COLO668 (cell line): ENCODE measurements at regions not wholly inside any gene's neighbourhood (a gene's known extent, or its start where the extent isn't known, plus 50 kb on each side); places are given as distances from the start of the nearest gene placed in this dataset.
A peak's percentile ranks its signal among the peaks of the same experiment; 100 is the strongest.

ENCODE experiments used
- DNase-seq: peaks from one replicate; lab custom pipeline; 2025; ENCODE audit not compliant: unreplicated experiment; lab: John Stamatoyannopoulos, UW

DNA sequence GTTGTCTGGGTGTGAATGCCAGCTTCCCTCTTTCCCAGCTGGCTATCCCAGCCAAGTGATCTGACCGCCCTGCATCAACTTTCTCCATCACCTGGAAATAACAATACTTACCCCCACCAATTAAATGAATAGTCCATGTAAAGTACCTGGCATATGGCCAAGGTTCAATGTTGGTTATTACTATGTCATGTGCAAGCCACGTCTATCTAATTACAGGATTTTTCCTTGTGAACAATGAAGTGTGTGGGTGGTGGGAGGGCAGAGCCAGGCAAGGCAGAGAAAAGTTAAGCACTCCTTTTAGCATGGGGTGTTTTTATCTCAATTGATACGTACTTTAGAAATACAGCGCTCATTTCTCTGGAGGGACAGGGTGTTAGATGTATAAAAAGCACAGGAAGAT, 121.1 kb downstream of the NHLRC3 start:
- DNase-seq = peak; percentile 82

DNA sequence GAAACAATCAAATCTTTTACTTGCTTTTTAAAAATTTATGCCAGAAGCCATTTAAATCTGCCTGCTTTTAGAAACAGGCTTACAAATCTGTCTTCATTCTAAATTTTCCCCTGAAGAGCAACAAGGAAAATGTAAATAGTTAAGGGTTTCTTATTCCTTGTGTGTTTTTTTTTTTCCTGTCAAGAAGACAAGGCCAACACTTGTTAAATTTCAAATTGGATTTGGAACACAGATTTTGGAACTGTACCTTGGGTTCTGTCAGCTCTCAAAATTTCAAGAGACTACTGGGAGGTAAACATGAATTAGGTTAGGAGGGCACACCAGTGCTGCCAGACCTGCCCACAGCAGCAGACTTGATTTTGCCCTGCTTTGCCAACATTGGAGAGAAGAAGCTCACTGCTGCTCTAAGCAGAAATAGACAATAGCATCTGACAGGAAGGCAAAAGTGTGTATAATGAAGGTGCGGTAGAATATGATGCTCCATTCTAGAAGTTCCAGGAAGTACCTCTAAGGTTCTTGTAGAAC, 121.7 kb downstream of the NHLRC3 start:
- DNase-seq = no peak

DNA sequence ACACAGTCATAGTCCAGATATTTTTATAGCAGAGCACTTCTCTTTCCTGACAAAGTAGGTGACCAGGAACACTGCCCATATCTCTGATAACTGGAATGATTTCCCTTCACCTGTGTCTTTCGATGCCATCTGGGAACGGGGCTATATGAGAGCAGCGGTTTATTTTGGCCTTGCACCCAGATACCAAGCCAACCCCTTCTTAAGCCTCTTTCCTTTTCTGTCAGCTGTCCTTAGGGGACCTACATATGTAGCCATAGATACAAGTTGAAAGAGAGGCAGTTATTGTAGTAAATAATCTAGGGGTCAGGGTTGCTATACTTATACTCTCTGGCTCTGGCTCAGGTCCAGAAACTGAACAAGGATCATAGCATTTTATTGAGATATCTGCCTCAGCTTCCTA, 128.8 kb downstream of the NHLRC3 start:
- DNase-seq = no peak

DNA sequence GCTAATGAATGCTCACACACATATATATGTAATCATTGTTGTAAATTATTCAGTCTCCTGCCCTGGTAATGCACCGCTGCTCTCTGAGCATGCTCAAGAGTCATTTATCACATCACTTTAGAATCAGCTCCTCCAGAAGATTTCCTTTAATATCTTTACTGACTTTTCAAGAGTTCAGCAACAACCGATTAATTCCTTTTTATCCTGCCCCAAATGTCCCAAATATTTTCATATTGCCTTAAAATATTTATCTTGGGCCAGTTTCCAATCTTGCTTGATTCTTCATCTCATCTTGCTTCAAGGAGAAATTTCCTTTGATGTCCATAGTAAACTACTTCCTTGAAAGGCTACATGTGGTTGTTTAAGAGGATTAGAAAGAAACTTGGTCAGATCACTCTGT, 132.5 kb downstream of the NHLRC3 start:
- DNase-seq = no peak

DNA sequence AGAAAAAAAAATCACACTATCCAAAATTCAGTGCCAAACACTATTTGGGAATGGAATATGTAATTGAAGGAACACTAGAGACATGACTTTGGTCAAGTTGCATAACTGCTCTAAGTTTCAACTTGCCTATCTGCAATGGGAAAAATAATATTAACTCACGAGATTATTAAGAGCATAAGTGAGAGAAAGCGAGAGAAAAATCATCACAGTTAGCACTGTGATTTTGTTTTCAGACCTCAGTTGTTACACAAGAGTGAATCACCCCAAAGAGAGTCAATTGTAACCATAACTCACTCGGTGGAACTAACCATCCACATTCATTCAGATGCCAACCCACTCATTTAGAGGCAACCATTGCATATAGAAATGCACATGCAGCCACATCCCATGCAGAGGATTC, 147.1 kb downstream of the NHLRC3 start:
- no peak for DNase-seq

DNA sequence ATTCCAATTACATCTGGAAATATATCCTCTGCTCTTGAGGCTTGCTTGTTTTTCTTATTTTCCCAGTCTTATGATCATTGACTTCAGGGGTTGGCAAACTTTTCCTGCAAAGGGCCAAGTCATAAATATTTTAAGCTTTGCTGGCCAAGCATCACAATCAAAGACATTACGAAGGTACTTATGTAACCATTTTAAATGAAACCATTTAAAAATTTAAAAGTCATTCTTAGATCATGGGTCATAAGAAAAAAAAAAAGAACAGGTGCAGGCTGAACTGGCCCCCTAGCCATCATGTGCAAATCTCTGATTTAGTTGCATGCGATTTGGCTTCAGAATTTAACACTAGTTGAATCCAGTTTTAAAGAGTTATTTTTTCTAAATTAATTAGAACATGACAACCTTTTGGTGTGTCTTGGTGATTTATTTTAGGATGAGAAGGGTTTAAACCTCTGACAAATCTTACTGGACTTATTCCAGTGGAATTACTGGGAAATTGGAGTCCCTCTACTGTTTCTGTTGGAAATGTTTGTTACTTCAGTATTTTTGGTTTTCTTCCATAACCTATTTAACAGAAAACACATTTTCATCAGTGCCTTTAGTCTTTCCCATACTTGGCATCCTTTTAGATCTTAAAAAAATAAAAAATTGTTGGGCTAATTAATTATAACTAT, 148.1 kb downstream of the NHLRC3 start:
- no peak for DNase-seq

DNA sequence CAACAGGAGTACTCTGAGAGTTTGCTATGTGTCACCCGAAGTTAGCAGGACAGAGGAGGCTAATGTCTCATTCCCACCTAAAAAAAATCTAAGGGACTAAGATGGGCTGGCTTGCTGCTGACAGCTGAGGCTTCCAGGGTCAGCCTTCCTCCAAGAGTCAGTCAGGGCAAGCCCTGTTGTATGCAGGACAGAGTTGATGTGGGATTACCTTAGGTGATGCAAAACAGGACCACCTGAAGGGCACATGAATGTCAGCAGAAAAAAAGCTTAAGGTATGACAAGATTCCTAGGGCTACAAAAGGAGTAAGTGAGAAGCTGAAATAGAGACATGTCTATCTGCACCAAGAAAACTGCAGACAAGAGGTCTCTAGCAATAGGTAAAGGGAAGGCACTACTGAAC, 151.5 kb downstream of the NHLRC3 start:
- no peak for DNase-seq

DNA sequence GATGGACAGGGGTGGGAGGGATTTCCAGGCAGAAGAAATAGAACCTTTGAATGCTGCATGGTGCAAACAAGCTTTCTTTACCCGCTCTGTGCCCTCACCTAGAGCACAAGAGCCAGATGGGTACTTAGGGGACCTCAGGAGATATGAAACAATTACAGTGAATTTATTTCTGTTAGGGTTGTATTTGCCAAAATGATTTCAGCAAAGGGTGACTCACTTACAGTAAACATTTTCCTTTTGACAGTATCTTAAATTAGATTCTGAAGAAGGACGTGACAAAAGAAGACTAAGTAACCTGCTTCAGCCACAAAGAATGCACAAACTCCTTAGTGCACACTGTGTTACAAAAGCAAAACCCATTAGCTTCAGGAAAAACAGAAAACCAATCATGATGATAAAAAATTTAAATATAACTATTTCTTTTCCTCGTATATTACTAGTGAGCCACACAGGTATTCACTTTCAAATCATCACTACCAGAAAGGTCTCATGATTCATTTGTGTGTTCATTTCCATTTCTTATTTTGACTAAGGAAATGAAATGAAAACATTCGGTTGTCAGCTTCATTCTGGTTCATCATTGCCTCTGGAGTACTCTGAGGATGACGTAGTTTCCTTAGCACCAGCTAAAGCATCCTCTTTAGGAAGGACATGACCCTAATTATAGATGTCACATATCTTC, 158.8 kb downstream of the NHLRC3 start:
- peak; percentile 29 for DNase-seq

DNA sequence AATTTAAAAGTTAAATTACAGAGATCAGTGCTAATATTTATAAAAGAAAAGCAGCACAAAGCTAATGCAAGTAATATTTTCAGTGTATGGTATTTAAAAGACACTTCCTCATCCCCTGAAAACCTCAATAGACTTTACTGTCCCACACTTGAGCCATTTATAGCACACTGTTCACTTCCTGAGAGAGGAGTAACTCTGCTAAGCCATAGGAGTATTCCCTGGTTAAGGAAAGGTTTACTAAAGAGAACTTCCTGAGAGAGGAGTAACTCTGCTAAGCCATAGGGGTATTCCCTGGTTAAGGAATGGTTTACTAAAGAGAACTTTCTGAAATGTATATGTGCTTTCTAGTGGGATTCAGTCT, 159.4 kb downstream of the NHLRC3 start:
- no peak for DNase-seq

DNA sequence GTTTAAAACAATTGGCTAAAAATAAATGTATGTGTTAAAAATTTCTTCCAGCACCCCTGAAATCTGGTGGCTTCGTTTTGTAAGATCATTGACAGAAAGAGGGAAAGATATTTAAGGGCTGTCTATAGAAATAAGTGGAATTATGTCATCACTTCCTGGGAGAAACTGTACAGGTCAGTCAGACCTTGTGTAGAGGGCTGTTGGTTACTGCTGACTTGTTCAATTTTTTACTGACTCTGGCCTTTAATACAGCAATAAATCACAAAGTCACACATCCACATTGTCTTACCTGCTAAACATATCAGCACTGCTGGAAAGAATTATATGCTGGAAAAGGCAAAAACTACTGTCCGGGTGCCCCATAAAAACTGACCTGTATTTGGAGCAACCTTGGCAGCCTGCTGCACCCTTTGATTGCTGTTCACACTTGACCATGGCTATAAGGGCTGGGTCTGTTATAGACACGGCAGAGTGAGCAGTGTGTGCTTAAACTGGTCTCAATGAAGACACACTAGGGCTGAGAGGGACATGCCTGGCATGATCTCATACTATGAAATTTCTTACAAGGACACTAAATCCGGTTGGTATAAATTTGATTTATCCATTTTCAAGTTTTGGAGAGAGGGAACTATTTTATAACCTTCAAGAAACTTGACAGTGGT, 162.1 kb downstream of the NHLRC3 start:
- no peak for DNase-seq

DNA sequence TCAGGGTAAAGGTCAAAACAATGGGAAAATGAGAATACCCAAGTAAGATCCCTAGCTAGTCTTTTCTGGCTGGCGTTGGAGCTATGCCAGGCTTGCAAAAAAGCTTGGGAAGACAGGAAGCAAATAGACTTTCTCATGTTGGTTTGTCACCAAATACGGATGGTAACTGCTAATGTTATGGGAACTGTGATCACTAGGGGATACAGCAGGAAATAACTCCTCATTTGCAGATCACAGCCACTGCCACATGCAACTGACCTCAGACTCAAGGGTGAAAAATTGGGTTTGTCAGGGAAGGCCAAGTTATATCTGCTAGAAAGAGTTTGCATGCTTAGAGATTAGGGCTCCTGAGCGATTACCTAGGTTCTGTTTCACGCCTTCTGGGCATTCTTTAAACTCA, 162.9 kb downstream of the NHLRC3 start:
- DNase-seq = no peak

DNA sequence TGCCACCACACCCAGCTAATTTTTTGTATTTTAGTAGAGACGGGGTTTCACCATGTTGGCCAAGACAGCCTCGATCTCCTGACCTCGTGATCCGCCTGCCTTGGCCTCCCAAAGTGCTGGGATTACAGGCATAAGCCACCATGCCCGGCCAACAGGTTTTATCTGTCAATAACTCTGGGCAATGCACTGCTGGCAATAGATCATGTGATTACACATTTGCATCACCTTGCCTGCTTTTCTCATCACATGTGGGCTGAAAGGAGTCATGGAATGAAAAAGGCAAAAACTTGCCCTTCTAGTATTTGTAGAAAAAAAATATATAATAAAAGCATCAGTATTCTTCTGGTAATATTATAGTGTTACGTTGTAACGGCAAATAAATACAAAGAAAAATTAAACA, 164.5 kb downstream of the NHLRC3 start:
- no peak for DNase-seq

DNA sequence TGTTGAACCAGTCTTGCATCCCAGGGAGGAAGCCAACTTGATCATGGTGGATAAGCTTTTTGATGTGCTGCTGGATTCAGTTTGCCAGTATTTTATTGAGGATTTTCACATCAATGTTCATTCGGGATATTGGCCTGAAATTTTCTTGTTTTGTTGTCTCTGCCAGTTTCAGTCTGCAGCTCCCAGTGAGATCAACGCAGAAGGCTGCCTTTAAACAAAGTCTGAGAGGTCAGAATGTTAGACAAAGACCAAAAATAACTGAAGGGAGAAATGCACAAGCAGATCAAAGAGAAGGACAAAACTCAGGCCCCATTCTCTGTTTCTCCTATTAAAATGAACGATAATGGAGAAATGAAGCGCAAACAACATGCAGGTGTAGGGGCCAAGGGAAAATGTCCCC, 170.4 kb downstream of the NHLRC3 start:
- no peak for DNase-seq

DNA sequence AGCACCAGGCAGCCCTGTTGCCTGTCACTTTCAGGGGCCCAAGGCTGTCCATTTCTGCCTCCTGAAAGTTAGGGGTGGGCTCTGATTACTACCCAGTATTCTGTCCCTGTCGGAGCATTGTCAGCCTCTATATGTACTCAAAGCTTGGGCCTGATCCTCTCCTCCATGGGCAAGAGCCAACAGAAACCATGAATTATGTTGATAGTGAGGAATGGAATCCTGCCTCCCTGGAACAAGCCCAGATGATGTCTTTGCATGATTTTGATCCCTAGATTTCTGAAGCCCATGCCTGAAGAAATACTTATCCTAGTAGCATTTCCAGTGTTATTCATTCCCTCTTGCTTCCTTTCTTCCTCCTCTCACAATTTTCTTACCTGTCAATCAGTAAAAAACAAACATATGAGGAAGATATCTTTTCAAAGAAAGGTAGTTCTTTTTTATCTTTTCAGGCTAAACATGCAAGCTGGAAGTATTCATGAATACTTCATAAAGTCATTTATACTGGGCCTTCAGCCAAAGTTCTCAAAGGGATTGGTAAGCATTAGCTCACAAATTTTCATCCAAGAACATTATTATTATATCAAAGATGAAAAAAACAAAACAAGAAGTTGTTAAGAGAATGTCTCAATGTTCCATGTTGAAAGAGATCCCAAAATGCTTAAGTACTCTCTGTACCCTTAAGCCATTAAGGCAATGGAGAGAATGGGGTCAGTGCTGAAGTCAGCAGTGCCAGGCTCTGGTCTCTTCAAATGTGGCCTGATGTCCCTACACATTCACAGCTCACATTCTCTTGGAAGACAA, 171.7 kb downstream of the NHLRC3 start:
- no peak for DNase-seq

DNA sequence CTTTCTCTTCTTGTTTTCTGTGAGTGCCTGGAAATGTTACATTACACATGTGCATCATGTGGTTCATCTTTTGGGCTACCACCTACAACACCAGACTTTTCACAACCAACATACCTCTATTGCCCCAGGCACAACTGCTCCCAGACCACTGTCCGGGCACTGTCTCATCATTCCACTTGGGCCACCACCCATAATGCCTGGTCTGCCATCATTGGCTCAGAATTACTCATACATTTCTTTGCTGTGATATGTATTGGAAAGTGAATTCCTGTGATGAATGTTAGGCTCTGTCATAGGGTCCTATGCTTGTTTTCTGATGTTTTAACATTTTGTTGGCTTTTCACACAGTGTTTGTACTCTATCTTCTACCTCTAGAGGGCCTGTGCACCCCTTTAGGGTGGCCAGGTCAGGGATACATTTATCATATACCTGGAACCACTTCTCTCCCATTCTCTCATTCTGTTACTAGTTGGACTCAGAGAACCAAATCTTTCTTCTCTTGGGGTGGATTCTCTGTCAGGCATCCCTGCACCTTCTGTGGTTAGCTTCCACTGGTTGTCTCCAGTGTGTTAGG, 172.8 kb downstream of the NHLRC3 start:
- DNase-seq = no peak

DNA sequence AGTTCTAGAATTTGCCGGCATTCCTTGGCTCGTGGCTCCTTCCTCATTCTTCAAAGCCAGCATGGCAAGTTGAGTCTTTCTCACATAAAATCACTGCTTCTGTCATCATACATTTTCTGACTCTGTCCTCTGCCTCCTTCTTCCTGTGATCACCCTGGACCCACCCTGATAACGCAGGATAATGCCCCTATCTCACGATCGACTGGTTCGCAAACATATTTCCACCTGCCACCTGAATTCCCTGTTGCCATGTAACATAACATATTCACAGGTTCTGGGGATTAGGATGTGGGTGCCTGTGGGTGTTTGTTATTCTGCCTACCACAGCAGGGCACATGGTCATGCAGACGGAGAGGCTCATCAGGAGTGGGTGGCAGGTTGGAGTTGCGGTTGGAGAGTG, 177.7 kb downstream of the NHLRC3 start:
- DNase-seq = no peak

DNA sequence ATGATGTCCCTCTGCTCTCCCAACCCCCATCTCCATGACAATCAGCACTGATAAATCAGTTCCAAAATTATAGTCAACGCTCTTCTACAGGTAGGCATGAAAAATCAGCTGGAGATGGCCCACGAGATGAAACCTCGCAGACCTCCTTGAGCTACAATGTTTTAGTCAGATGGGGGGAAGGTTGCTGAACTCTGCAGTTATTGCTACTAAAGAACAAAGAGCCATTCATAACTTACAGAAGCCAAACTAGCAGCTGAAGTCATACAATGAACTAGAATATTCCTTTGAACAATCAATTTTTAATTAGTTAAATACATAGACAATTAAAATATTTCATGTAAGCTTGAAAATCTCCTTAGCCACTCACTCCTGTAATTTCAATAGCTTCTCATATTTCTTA, 179.2 kb downstream of the NHLRC3 start:
- DNase-seq = no peak

DNA sequence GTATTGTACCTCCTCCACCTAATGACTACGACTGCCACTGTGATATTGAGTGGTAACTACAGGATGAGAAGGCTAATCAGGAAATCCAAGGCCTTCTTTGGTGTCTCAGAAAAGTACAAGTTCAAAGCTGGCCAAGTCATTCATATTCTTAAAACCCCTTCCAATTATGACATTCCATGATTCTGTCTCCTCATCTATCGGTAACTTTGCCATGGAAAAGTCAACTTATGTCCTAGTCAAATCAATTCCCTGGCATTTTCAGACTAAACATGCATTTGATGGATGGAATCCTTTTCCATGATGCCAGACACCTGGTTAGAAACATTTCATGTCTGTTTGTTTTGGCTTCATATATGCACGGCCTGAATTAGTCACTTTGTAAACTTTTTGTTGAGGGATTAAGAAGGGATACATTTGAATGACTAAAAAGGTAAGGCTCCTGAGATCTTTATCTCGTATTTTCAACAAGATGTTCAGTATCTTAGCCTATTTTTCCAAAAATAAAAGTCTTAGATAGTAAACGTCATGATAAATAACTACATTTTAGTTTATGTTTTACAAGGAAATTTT, 186.5 kb downstream of the NHLRC3 start:
- DNase-seq = no peak

DNA sequence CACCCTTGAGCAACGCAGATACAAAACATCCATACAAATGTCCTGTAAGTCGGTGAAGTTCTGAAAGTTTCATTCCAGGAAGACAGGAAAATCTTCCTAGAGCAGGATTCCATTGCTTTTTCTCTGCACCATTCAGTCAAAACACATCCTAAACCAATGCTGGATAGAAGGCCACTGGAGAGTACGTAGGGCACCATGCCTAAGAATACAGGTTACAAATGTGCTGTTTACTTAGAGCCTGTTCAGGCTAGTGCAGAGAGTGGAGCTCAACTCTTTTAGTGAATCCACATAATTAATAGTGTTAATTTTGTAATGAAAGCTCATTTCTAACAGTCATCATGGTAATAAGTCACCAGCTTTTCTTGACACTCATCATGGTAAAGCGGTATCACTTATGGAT, 187.6 kb downstream of the NHLRC3 start:
- no peak for DNase-seq

DNA sequence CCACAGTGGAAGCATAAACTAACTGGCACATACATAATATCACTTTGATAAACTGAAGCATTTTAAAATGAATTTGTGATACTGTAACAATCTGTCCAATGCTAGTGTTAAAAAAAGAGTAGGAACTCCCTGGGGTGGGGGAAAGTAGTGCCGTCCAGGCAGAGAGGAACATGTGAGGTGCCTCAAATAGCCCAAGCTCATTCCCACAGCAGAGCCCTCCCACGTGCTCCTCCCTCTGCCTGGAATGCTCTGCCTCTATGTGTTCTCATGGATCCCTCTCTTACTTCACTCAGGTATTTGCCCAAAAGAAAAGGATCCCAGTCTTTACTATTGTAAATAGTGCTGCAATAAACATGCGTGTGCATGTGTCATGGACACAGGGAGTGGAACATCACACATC, 188.1 kb downstream of the NHLRC3 start:
- no peak for DNase-seq
